HEK293T (cell line): ENCODE measurements at regions not wholly inside any gene's neighbourhood (a gene's known extent, or its start where the extent isn't known, plus 50 kb on each side); places are given as distances from the start of the nearest gene placed in this dataset.

Experiments used
- BHLHE40 ChIP-seq: fragments of 450-650 bp; IDR thresholded peaks from 2 replicates; pipeline ENCODE4 v1.6.1; 2016; ENCODE audit warnings: mild to moderate bottlenecking, moderate library complexity, borderline replicate concordance
- FOXA1 ChIP-seq: fragments of 450-650 bp; IDR thresholded peaks from 2 replicates; pipeline ENCODE4 v1.6.1; 2016; ENCODE audit warnings: mild to moderate bottlenecking
- HDGF ChIP-seq: fragments of 450-650 bp; IDR thresholded peaks from 2 replicates; pipeline ENCODE4 v1.6.1; 2017; ENCODE audit warnings: antibody characterized with exemption, borderline replicate concordance
- L3MBTL2 ChIP-seq: fragments of 450-650 bp; conservative IDR thresholded peaks from 2 replicates; pipeline ENCODE4 v1.6.1; 2016; ENCODE audit warnings: mild to moderate bottlenecking
- PKNOX1 ChIP-seq: fragments of 450-650 bp; IDR thresholded peaks from 2 replicates; pipeline ENCODE4 v1.6.1; 2016
- SP1 ChIP-seq: fragments of 450-650 bp; IDR thresholded peaks from 2 replicates; pipeline ENCODE4 v1.6.1; 2017

GRCh38 chr7:68925241-68925640 is 673.0 kb upstream of the AUTS2 start:
- TF ChIP-seq HDGF (no peak), PKNOX1 (no peak), FOXA1 (no peak), BHLHE40 (no peak), L3MBTL2 (no peak), SP1 (no peak)
